ENCODE measurements at regions not wholly inside any gene's neighbourhood (a gene's known extent, or its start where the extent isn't known, plus 50 kb on each side); places are given as distances from the start of the nearest gene placed in this dataset.

DNA sequence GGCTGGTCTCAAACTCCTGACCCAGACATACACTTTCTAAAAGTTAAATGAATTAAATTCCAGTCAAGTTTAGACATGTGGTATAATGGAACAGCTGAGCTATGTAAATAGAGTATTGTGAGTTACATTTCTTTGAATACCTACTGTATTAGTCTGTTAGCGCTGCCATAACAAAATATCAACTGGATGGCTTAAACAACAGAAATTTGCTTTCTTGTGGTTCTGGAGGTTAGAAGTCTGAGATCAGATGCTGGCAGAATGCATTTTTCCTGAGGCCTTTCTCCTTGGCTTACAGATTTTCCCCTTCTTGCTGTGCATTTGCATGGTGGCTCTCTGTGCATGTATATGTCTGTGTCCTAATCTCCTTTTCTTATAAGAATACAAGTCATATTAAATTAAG, 101.5 kb upstream of the TGFBR2 start:
- DNase-seq: no peak

GRCh38 chr3:30505866-30506520, 100.4 kb upstream of the TGFBR2 start:
- no peak for DNase-seq

- peak; percentile 61 for DNase-seq
Observed at GRCh38 chr3:30508339-30508738, 98.1 kb upstream of the TGFBR2 start.

GRCh38 chr3:30510596-30510995, 95.8 kb upstream of the TGFBR2 start:
- no peak for DNase-seq

DNA sequence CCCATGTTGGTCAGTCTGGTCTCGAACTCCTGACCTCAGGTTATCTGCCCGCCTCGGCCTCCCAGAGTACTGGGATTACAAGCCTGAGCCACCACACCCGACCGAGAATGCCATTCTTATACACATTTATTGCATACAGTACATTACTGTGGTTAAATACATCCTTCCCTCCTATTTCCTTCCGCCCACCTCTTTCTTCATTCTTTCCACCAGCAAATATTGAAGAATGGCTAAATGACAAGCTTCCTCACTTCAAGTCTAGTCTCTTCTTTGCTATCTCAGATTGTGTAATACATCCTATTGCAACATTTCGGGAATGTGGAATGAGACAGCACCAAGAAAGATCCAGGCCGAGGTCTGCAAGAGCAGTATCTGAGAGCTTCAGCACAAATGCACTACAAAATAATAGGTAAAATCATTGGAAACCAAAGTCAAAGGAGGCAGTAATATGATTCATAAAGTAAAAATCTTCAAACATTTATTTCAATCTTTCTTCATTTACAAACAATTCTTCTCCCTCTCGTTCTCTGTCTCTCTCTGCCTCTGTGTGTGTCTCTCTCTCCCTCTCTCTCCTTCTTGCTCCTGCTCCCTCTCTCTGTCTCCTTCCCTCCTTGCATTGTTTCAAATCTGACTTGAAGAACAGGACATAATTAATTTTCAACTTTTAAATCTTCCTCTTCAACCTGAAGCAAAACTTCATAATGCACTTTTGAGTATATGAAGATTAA, 94.7 kb upstream of the TGFBR2 start:
- no peak for DNase-seq

- no peak for DNase-seq
Observed at GRCh38 chr3:30512576-30512975, 93.8 kb upstream of the TGFBR2 start.

DNA sequence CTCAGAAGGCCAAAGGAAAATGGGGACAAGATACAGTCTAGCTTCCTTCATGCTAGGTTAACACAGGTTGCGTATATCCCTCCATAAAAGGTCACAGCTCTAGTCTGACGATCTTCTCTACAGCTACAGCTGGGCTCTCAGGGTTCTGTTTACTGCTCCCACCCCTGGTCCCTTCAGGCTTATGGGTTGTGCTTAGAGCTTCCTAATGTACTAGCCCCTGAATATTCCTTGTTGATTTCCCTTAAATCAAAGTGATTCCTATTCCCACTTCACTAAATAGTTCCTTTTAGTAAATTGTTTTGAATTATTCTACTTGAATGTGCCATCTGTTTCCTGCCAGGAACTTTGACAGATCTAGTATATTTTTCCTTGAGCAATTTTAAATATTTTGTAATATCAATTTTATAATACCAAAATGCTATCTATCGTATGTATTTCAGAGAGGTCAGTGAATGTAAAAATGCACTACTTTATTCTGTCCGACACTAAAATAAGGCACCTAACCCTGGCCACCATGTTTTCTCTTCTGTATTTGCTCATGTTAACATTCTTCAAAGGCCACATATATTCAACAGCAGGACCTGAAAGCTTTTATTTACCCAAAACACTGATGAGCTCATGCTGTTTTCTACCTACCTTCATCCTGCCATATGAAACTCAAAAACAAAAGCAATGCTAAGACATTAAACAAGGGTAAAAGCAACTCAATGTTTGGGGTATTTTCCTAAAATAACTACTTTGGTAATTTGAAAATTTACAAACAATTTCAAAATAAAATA, 92.8 kb upstream of the TGFBR2 start:
- DNase-seq: peak; percentile 20

GRCh38 chr3:30516238-30516637, 90.2 kb upstream of the TGFBR2 start:
- DNase-seq: peak; percentile 14

DNA sequence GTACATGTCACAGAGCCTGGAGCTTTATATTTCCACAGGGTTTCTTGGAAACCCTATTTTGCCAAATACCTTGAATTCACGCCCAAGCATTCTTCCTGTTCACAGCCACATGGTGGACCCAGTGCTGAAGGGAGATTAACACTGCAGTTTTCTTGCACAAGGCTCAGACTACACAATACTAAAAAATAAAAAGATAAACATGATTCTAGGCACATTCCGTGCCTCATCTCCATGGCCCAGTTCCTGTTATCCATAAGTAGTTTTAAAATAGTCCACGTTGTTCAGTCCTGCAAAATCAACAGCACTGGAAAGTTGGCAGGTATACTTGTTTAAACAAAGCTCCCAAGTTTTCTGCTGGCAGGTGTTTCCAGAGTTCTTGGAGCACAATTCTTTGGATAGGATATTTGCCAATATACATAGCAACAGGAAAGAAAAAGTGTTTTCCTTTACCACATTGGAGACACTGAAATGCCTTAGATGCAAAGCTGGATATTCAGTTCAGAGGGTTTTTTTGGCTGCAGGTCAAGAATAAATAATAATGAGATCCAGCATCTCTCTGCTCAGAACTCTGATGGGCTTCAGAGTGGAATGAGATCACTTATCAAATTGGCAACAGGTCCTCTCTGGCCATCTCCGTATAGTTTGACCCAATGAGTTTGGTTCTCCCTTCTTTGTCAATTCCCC, 88.1 kb upstream of the TGFBR2 start:
- DNase-seq: no peak

DNA sequence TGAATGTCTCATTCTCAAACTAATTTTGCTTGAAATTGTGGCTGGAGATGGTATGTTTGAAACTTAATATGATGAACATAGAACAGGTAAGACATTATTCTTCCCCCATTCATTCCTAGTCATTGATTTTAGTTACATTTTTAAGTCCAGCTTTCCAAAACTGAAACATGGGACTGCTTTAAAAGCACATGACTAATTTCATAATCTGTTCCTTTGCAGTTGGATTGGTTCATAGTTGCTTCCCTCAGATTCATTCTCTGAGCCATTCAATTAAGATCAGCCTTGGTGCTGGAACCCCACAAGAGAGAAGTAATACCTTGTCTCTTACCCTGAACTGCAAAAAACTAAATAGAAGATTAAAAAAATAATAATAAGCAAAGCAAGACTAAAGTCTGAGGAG, 87.5 kb upstream of the TGFBR2 start:
- DNase-seq: no peak

DNA sequence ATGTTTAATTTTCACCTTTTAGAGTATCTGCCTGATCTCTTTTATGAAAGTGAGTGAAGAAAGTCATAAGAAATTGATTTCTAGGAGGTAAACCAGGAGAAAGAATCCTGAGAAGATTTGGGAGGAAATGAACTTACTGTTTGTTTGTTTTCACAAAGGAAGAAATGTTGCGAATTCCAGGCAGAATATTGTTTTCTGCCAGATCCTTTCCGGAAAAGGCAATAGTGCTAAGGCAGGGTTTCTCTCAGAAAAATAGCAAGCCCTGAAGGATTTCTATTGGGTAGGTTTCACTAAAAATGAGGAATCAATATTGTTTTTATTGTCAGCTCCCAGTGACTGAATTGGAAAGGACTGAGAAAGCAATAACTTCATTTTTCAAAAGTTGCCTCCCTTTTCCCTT, 85.7 kb upstream of the TGFBR2 start:
- no peak for DNase-seq

DNA sequence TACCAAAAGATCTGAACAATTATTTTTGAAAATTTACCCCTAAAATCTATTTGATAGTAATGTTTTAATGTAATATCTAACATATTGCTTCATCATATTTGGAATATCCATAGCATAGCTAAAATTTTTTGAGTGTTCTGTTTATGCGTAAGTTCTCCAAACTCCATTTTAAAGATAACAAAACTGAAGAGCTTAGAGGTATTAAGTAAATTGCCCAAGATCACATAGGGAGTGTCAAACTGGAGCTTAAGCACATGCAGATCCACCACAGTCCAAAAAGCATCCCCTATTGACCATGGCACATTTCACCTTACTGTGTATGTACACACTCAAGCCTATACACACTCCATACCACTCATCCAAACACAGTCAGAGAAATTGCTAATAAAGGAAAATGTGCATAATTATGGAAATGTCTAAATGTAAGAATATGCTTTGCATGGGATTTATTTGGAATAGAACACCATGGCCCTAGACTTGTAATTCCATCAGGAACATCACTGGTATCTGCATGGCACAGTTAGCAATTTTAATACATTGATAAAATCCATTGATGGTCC, 85.2 kb upstream of the TGFBR2 start:
- DNase-seq: no peak

DNA sequence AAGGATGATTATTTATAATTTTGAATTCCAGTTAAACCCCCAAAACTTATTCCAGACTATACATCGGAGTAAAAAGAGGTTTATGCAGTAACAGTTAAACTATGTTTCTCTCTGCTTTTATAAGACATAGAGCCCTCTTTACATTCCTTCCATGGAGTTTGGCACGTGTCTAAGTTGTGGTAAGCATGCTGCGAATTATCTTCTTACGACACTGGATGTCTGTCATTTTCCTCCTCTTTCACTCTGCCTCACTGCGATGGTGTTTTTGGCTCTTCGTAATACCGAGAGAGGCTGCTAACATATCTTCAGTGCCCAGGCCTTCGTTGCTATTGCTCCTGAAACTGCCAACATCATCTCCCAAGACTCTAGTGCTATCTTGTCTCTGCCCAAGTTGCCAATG, 83.9 kb upstream of the TGFBR2 start:
- no peak for DNase-seq

DNA sequence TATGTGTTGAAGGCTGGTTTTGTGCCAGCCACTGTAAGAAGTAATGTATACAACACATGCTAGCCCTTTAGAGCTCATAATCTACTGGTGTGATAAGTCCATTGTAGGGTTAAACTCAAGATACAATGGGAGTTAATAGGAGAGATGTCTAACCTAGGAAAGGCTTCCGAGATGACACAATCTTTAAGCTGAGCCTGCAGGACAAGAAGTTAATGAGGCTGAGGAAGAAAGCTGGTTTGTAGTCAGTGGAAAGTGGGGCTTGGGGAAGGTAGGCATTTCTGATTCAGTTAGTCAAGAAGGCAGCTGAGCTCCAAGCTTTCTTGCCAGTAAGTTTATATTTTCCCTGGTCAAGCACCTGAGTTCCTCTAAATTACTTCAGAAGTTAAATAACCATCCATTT, 83.0 kb upstream of the TGFBR2 start:
- DNase-seq: no peak

DNA sequence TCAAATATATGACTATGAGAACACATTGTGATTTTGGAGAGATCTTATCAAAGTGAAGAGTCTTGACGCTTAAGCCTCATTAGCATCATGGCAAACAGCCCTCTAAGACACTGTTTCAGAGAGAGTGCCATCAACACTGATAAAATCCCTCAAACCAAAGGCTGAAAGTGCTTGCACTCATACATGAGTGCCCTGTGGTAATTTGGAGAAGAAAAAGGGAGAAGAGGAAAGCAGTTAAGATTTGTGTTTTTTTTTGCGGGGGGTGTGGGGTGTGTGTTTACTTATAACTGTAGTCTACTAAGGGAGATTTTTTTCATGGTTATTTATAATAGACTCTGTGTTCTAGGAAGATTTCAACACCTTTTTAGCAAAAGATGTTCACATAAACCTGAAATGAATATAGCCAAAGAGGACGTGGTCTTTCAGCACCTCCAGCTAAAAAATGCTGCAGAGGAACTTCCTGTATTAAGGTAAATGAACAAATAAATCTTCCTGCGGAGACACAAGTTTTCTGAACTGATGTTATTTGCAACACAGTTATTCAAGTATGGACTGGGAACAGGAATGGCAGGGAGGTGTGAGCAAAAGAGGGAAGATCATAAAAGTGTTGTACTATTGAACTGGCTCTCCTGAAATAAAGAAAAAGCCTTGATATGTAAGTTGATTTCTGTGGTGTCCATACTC, 81.9 kb upstream of the TGFBR2 start:
- no peak for DNase-seq

DNA sequence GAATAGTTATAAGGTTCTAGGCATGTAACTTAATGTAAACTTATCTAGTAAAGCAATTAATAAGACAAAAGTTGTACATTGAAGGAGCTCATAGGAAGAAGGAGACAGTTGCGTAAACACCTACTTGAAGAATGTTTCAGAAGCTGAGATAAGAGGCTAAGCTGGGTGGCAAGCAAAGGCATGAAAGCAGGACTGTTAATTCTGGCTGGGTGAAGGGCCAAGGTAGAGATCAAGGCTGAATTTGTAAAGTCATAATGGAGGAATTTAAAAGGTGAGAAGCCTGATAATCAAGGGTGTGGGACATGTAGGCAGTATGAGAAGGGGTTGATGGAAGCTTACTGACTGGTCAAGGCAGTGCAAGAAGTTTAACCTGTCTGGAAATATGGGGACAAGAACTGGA, 80.4 kb upstream of the TGFBR2 start:
- DNase-seq: no peak

DNA sequence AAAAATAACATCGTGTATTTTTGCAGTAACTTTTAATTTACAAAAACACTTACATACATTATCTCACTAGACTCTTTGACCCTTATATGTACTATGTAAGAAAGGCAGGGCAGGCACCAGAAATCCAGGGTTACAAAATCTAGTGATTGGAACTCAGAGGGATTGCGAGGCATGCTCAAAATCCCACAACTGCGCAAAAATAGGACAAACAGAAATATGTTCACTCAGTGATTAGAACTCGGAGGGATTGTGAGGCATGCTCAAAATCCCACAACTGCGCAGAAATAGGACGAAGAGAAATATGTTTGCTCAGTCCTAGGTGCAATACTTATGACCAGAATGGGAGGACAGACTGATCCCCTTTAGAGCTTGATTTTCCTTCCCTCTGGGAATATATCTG, 79.2 kb upstream of the TGFBR2 start:
- DNase-seq: no peak

DNA sequence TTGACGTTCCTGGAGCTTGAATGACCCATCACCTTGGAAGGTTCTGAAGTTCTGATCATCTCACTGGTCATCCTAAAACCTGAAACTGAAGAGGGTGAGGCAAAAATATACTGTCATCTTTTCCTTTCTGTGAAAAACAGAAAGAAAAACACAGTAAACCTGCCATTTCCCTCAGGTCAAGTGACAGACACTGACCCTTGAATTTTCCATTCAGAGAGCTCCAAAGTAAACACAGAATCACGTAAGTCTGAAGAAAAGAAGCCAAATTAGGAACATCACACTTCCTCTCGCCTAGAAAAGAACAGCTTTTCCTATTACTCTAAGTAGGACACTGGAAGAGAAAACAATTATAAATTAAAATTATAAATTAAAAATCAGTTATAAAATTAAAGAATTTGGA, 78.7 kb upstream of the TGFBR2 start:
- DNase-seq: peak; percentile 15

- DNase-seq: no peak
Observed at GRCh38 chr3:30530084-30530483, 76.3 kb upstream of the TGFBR2 start.

DNA sequence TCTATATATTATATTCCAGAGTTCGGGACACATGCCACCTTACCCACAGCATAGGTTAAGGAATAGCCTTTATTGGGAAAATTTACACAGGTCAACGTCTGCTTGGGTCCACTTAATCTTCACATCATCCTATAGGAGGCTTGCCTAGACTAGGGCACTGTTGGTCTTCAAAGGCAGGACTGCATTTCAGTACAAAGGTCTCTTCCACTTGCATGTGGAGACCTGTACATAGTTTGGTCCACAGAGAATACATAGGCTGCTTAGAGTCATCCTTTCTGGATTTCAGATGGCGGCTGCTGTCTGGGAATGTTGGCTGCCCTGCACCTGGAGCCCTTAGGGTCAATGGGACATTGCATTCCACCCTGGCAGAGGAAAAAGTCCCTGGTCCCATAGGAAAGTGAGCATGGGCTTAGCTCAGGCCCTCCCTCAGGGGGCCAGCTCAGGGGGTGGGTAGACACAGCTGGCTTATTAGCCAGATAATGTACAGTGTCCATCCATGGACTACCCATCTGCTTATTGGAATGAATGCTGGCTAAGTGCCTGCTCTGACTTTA, 75.3 kb upstream of the TGFBR2 start:
- no peak for DNase-seq

DNA sequence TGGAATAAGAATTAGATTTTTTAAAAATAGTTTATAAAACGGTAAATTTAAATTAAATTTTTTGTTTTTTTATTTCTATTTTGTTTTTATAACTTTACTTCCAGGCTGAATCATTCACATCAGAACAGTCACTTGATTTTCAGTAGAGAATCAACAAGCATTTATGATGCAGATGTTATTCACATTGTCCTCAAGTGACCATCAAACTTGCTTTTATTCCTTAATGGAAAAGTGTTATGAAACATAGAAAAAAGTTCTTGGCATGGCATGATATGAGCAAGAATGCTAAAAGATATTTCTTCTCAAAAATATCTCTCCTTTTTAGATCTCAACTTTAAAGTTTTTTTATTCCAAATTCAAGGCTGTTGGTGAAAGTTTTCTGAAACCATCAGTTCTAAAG, 70.9 kb upstream of the TGFBR2 start:
- no peak for DNase-seq

DNA sequence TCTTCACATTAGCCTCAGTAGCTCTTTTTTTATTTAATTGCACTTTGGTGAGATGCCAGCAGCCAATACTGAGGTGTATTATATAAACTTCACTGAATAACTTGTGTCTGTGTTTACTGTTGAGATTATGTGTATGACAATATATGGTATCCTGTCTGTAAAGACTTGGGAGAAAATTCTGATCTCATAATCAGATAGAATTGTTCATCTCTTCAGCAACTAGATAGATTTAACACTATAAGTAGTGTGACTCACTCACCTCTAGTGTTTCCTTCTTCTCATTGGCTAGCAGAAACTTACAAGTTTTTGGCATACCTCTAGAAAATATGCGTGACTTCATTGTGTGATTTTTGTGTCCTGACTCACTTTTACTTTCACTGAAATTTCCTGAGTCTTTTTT, 67.6 kb upstream of the TGFBR2 start:
- no peak for DNase-seq

Measured in NCI-H69 (cell line).